PFSK-1 (cell line): ENCODE measurements at regions not wholly inside any gene's neighbourhood (a gene's known extent, or its start where the extent isn't known, plus 50 kb on each side); places are given as distances from the start of the nearest gene placed in this dataset.

Source experiments
- POLR2AphosphoS5 ChIP-seq: IDR thresholded peaks from 2 replicates; pipeline ENCODE4 v1.6.1; 2012; ENCODE audit warnings: low read depth, mild to moderate bottlenecking, control low read depth, low read length, moderate library complexity
- TAF1 ChIP-seq: IDR thresholded peaks from 2 replicates; pipeline ENCODE4 v1.6.1; 2012; ENCODE audit warnings: low read length, control low read depth, borderline replicate concordance; ENCODE audit not compliant: insufficient read depth

DNA sequence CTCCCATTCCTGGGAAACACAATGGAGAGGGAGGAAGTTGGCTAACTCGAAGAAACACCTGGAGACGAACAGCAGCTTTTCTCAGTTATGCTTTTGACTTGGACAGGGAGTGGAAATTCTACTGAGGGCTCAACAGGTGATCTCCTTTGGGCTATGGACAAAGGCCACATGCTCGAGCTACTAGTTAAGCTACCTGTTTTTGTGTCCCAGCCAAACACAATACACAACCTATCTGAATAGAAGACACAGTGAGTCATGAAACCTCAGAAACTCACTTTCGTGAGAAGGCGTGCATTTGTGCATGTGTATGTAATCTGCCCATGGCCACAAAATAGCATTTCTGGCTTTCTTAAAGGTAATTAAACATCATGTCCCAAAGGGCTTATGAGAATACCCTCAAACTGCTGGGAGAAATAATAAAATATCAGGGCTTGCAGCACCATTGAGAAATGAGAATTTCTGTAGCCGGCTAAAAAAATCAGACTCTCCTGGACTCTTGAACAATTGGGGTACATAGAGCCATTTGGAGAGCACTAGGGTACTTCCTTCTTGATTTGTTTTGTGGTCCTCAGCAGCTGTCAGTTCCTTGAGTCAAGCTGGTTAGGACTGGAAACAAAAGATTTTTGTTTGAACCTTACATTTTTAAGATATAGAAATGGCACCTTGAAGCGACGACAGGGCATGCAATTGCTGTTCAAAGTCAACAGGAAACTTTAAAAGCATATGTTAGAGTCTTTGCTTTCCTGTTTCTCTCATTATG, 85.5 kb upstream of the PTHLH start:
- TF ChIP-seq POLR2AphosphoS5 (no peak), TAF1 (no peak)
